ENCODE measurements at regions not wholly inside any gene's neighbourhood (a gene's known extent, or its start where the extent isn't known, plus 50 kb on each side); places are given as distances from the start of the nearest gene placed in this dataset.

- Histone ChIP-seq H3K4me2 (ENCODE audit: low read length) (no peak overlapping the region), H3K9ac (ENCODE audit: low read length) (no peak overlapping the region), H4K20me1 (ENCODE audit: insufficient read depth) (no peaks in the 10 kb centered on the region), H3K79me2 (replicated peaks; ENCODE audit: insufficient read depth, low read length) (no peaks in the 10 kb centered on the region), H3F3A (ENCODE audit: insufficient read depth, low read length, poor library complexity, severe bottlenecking) (no peaks in the 10 kb centered on the region), H3K4me3 (ENCODE audit: low read length) (no peak overlapping the region), H2AFZ (ENCODE audit: low read depth, low read length) (no peak overlapping the region), H3K36me3 (ENCODE audit: insufficient read depth, low read length) (no peaks in the 10 kb centered on the region), H3K9me2 (ENCODE audit: insufficient read depth, low read length) (no peaks in the 10 kb centered on the region), H3K9me3 (ENCODE audit: low read length) (no peaks in the 10 kb centered on the region), H3K27ac (ENCODE audit: low read length) (no peak overlapping the region), H3K27me3 (ENCODE audit: insufficient read depth, low read depth, low read length) (no peaks in the 10 kb centered on the region)
- TF ChIP-seq SMC3 (conservative IDR thresholded peaks at IDR 0.05; ENCODE audit: poor library complexity) (no peak), POLR2AphosphoS5 (IDR thresholded peaks at IDR 0.05) (no peak), TAF1 (IDR thresholded peaks at IDR 0.05; ENCODE audit: low read depth) (no peak), EZH2 (IDR thresholded peaks at IDR 0.05; ENCODE audit: borderline replicate concordance, insufficient read depth, low read length, poor library complexity, severe bottlenecking) (no peak), EP300 (conservative IDR thresholded peaks at IDR 0.05; ENCODE audit: poor library complexity, severe bottlenecking) (no peak), MXI1 (conservative IDR thresholded peaks at IDR 0.05; ENCODE audit: poor library complexity, severe bottlenecking) (no peak), RAD21 (conservative IDR thresholded peaks at IDR 0.05) (no peak), REST (IDR thresholded peaks at IDR 0.05; ENCODE audit: borderline replicate concordance) (no peak)
- TF ChIP-seq, protein P1, sequence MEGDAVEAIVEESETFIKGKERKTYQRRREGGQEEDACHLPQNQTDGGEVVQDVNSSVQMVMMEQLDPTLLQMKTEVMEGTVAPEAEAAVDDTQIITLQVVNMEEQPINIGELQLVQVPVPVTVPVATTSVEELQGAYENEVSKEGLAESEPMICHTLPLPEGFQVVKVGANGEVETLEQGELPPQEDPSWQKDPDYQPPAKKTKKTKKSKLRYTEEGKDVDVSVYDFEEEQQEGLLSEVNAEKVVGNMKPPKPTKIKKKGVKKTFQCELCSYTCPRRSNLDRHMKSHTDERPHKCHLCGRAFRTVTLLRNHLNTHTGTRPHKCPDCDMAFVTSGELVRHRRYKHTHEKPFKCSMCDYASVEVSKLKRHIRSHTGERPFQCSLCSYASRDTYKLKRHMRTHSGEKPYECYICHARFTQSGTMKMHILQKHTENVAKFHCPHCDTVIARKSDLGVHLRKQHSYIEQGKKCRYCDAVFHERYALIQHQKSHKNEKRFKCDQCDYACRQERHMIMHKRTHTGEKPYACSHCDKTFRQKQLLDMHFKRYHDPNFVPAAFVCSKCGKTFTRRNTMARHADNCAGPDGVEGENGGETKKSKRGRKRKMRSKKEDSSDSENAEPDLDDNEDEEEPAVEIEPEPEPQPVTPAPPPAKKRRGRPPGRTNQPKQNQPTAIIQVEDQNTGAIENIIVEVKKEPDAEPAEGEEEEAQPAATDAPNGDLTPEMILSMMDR (IDR thresholded peaks at IDR 0.05; ENCODE audit: poor library complexity, severe bottlenecking): no peak
Measured at GRCh38 chr6:79862126-79862525, 85.2 kb downstream of the ELOVL4 start.

DNA sequence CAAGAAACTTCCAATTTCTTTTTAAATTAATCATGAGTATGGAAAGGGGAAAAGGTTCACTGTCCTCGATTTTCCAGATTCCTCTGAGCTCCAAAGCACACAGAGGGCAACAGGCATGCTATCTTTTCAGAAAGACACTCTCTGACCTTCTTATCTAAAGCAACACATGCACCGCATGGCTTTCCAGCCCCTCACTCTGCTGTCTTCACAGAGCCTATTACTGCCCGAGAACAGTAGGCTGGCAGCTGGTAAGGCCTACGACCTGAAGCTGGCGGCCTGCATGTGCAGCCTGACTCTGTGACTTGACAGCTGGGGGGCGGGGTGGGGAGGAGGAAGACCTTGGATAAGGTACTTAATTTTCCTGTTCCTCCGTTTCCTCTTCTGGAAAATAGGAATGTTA, 86.3 kb downstream of the ELOVL4 start:
- H3K27me3 ChIP-seq (ENCODE audit: insufficient read depth, low read depth, low read length): no peaks in the 10 kb centered on the region
- TF ChIP-seq TAF1 (IDR thresholded peaks at IDR 0.05; ENCODE audit: low read depth) (no peak), EP300 (conservative IDR thresholded peaks at IDR 0.05; ENCODE audit: poor library complexity, severe bottlenecking) (no peak), MXI1 (conservative IDR thresholded peaks at IDR 0.05; ENCODE audit: poor library complexity, severe bottlenecking) (no peak), REST (IDR thresholded peaks at IDR 0.05; ENCODE audit: borderline replicate concordance) (no peak), RAD21 (conservative IDR thresholded peaks at IDR 0.05) (no peak)
- TF ChIP-seq, protein P1 (IDR thresholded peaks at IDR 0.05; ENCODE audit: poor library complexity, severe bottlenecking): no peak
- no peak overlapping the region for H3K27ac ChIP-seq (ENCODE audit: low read length)
- no peak overlapping the region for H3K9ac ChIP-seq (ENCODE audit: low read length)
- no peaks in the 10 kb centered on the region for H4K20me1 ChIP-seq (ENCODE audit: insufficient read depth)
- H3F3A ChIP-seq (ENCODE audit: insufficient read depth, low read length, poor library complexity, severe bottlenecking): no peaks in the 10 kb centered on the region
- H2AFZ ChIP-seq (ENCODE audit: low read depth, low read length): no peak overlapping the region
- no peak overlapping the region for H3K4me2 ChIP-seq (ENCODE audit: low read length)
- H3K9me3 ChIP-seq (ENCODE audit: low read length): no peaks in the 10 kb centered on the region
- H3K9me2 ChIP-seq (ENCODE audit: insufficient read depth, low read length): no peaks in the 10 kb centered on the region
- H3K36me3 ChIP-seq (ENCODE audit: insufficient read depth, low read length): no peaks in the 10 kb centered on the region
- H3K4me3 ChIP-seq (ENCODE audit: low read length): no peak overlapping the region
- no peaks in the 10 kb centered on the region for H3K79me2 ChIP-seq (replicated peaks; ENCODE audit: insufficient read depth, low read length)

Measured in neural cell (in vitro differentiated cells).